ENCODE measurements at regions not wholly inside any gene's neighbourhood (a gene's known extent, or its start where the extent isn't known, plus 50 kb on each side); places are given as distances from the start of the nearest gene placed in this dataset.

GRCh38 chr6:14757418-14757817 lies 488.5 kb upstream of the JARID2 start:
- TF ChIP-seq EZH2phosphoT487 (IDR thresholded peaks at IDR 0.05; ENCODE audit: borderline replicate concordance, low read depth, low read length) (no peak), CTCF (conservative IDR thresholded peaks at IDR 0.05; ENCODE audit: low read length) (no peak)
- Histone ChIP-seq H2AFZ (ENCODE audit: low read length) (no peak overlapping the region), H3K9me3 (ENCODE audit: low read length) (no peaks in the 10 kb centered on the region), H3K4me3 (ENCODE audit: low read depth, low read length, poor library complexity, severe bottlenecking) (no peak overlapping the region), H3K9me2 (ENCODE audit: insufficient read depth, low read length) (no peaks in the 10 kb centered on the region), H3K79me2 (ENCODE audit: insufficient read depth, low read depth, low read length) (no peaks in the 10 kb centered on the region), H3K36me3 (ENCODE audit: insufficient read depth, low read length) (no peaks in the 10 kb centered on the region), H3K27ac (ENCODE audit: low read depth, low read length, poor library complexity, severe bottlenecking) (no peak overlapping the region), H4K20me1 (ENCODE audit: insufficient read depth, low read length) (no peaks in the 10 kb centered on the region), H3K4me1 (ENCODE audit: insufficient read depth, low read length, poor library complexity, severe bottlenecking) (peaks cover 4% of the 10 kb centered on the region), H3K4me2 (ENCODE audit: low read length) (no peak overlapping the region)
- intact Hi-C loops (cut with micrococcal nuclease; ENCODE audit: unreplicated experiment): no loop called here
- no TSS peak for BruUV-seq (replicated peaks)
- POLR2A ChIA-PET: no interaction called here
- no peak for DNase-seq (ENCODE audit: low spot score)
- CTCF ChIA-PET (ENCODE audit: unreplicated experiment): interaction anchor here (1.2 kb wide), 1 partner anchor 10 kb away, joined by 3 read pairs; no protein-coding TSS in a partner anchor

GRCh38 chr6:14758421-14759081 lies 487.3 kb upstream of the JARID2 start:
- Histone ChIP-seq H3K4me3 (ENCODE audit: low read depth, low read length, poor library complexity, severe bottlenecking) (no peak overlapping the region), H2AFZ (ENCODE audit: low read length) (no peak overlapping the region), H3K79me2 (ENCODE audit: insufficient read depth, low read depth, low read length) (no peaks in the 10 kb centered on the region), H3K27ac (ENCODE audit: low read depth, low read length, poor library complexity, severe bottlenecking) (no peak overlapping the region), H3K4me1 (ENCODE audit: insufficient read depth, low read length, poor library complexity, severe bottlenecking) (peaks cover 4% of the 10 kb centered on the region), H3K36me3 (ENCODE audit: insufficient read depth, low read length) (no peaks in the 10 kb centered on the region), H4K20me1 (ENCODE audit: insufficient read depth, low read length) (no peaks in the 10 kb centered on the region), H3K9me2 (ENCODE audit: insufficient read depth, low read length) (no peaks in the 10 kb centered on the region), H3K4me2 (ENCODE audit: low read length) (no peak overlapping the region), H3K9me3 (ENCODE audit: low read length) (no peaks in the 10 kb centered on the region)
- POLR2A ChIA-PET: interaction anchor here (0.6 kb wide), 1 partner anchor 13 kb away, joined by 4 read pairs; no protein-coding TSS in a partner anchor
- intact Hi-C loops (cut with micrococcal nuclease; ENCODE audit: unreplicated experiment): no loop called here
- CTCF ChIA-PET (ENCODE audit: unreplicated experiment): no interaction called here
- BruUV-seq (replicated peaks): no TSS peak
- DNase-seq (ENCODE audit: low spot score): no peak
- no peak for TF ChIP-seq CTCF (conservative IDR thresholded peaks at IDR 0.05; ENCODE audit: low read length)
- no peak for TF ChIP-seq EZH2phosphoT487 (IDR thresholded peaks at IDR 0.05; ENCODE audit: borderline replicate concordance, low read depth, low read length)

- H2AFZ ChIP-seq (ENCODE audit: low read length): no peak overlapping the region
- no peak overlapping the region for H3K4me2 ChIP-seq (ENCODE audit: low read length)
- H4K20me1 ChIP-seq (ENCODE audit: insufficient read depth, low read length): no peaks in the 10 kb centered on the region
- ChIA-PET CTCF (ENCODE audit: unreplicated experiment) (no interaction called here), POLR2A (interaction anchor here (0.7 kb wide), 1 partner anchor 293 kb away, joined by 4 read pairs; no protein-coding TSS in a partner anchor)
- no peaks in the 10 kb centered on the region for H3K9me3 ChIP-seq (ENCODE audit: low read length)
- TF ChIP-seq CTCF (conservative IDR thresholded peaks at IDR 0.05; ENCODE audit: low read length) (no peak), EZH2phosphoT487 (IDR thresholded peaks at IDR 0.05; ENCODE audit: borderline replicate concordance, low read depth, low read length) (no peak)
- H3K4me3 ChIP-seq (ENCODE audit: low read depth, low read length, poor library complexity, severe bottlenecking): no peak overlapping the region
- DNase-seq (ENCODE audit: low spot score): no peak
- H3K27ac ChIP-seq (ENCODE audit: low read depth, low read length, poor library complexity, severe bottlenecking): no peak overlapping the region
- intact Hi-C loops (cut with micrococcal nuclease; ENCODE audit: unreplicated experiment): no loop called here
- H3K79me2 ChIP-seq (ENCODE audit: insufficient read depth, low read depth, low read length): no peaks in the 10 kb centered on the region
- H3K9me2 ChIP-seq (ENCODE audit: insufficient read depth, low read length): no peaks in the 10 kb centered on the region
- H3K36me3 ChIP-seq (ENCODE audit: insufficient read depth, low read length): no peaks in the 10 kb centered on the region
- H3K4me1 ChIP-seq (ENCODE audit: insufficient read depth, low read length, poor library complexity, severe bottlenecking): peaks cover 4% of the 10 kb centered on the region
- BruUV-seq (replicated peaks): no TSS peak
Observed at GRCh38 chr6:14759976-14760672, 485.7 kb upstream of the JARID2 start.
